CD4-positive, alpha-beta T cell treated with Interleukin-4 for 1 hour (primary cell): ENCODE measurements at regions not wholly inside any gene's neighbourhood (a gene's known extent, or its start where the extent isn't known, plus 50 kb on each side); places are given as distances from the start of the nearest gene placed in this dataset.

Experiments
- DNase-seq, 2 donors: peaks; one replicate each; pipeline ENCODE4 v3.0.0-alpha.2; 2020 to 2022

GRCh38 chr3:145780301-145780700 is 380.7 kb downstream of the PLOD2 start:
- DNase-seq: no peak

- no peak for DNase-seq
These were observed 375.3 kb downstream of the PLOD2 start for GRCh38 chr3:145785668-145786067.

DNA sequence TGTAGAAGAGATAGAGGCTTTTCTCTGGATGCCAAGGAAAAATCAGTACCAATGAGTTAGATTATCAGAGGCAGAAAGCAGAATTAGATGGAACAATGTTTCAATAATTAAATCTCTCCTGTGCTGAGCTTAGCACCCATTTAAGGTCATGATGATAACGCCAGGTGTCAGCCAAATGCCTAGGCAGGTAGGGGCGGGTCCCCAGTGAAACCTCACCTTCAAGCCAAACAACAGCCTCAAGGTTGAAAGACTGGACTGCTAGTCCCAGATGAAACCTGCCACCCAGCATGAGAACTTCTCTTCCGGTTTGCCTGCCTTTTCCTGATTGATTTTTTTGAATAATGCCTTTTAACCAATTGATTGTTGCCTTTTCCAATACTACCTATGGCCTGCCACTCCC is 363.0 kb downstream of the PLOD2 start:
- no peak for DNase-seq

GRCh38 chr3:145798696-145799537 is 362.1 kb downstream of the PLOD2 start:
- DNase-seq: no peak

GRCh38 chr3:145801696-145802095 is 359.3 kb downstream of the PLOD2 start:
- no peak for DNase-seq

GRCh38 chr3:145807990-145808389 is 353.0 kb downstream of the PLOD2 start:
- no peak for DNase-seq

DNA sequence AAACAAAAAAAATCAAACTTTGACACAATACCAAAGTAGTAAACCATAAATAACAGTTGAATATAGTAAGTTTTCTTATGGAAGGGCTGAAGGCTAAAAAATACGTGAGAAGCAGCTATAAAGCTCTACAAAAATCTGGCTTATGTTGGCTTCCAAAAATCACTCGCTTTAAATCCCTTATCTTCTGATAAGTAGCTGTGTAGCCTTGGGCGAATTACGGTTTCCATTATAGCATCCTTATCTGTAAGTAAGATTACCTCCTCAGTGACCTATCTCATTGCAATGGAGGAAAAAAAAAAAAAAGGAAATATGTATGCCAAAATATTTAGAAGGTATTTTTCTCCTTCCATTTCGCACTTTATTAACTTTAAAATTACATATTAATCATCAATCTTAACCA is 348.6 kb downstream of the PLOD2 start:
- no peak for DNase-seq

- DNase-seq: no peak
These were observed 345.1 kb downstream of the PLOD2 start for GRCh38 chr3:145815707-145816413.

GRCh38 chr3:145817870-145818483 is 343.0 kb downstream of the PLOD2 start:
- DNase-seq: no peak

GRCh38 chr3:145820170-145820569 is 340.8 kb downstream of the PLOD2 start:
- no peak for DNase-seq

DNA sequence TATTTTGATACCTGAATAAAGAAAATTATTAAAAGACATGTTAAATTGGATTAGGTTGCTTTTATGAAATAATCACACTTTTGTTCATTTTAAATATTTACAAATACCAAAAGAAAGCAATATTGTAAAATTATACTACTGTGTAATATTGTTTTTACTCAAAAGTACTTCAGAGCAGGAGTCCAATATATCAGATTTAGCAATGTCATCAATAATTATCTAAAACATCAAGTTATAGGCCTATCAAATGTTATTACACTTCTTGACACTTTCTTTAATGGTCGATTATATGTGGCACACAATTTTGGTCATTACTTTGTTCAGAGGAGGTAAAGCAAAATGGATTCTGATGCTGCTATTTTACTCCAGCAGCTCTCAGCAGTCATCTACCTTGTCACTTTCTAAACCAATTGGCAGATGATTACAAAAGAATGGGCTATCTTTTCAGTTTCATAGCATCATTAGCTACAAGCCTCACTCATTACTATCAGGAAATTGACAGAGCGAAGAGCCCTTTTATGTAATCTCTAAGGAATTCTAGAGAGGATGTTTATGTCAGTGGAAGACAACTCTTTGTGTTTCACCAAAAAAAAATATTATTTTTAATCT is 318.6 kb downstream of the PLOD2 start:
- DNase-seq: no peak

- no peak for DNase-seq
These were observed 317.4 kb downstream of the PLOD2 start for GRCh38 chr3:145843561-145843960.

DNA sequence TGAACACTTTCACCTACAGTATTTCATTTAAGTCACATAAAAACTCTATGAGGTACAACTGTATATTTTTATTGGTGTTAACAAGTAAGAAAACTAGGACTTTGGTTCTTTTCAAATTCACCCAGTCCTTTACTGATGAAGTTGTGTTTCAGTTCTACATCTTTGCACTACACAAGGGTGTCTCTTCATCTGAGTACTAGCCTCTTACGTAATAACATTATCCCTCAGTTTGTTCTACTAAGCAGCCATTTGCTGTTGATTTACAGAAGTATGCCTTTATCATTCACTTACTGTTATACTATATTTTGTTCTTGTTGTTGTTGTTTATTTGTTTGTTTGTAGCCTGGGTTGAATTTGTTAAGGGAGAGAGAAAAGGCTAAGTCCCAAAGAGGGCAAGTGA is 311.9 kb downstream of the PLOD2 start:
- DNase-seq: no peak

GRCh38 chr3:145854499-145854898 is 306.5 kb downstream of the PLOD2 start:
- DNase-seq: no peak

- DNase-seq: no peak
These were observed 303.0 kb downstream of the PLOD2 start for GRCh38 chr3:145857956-145858355.

DNA sequence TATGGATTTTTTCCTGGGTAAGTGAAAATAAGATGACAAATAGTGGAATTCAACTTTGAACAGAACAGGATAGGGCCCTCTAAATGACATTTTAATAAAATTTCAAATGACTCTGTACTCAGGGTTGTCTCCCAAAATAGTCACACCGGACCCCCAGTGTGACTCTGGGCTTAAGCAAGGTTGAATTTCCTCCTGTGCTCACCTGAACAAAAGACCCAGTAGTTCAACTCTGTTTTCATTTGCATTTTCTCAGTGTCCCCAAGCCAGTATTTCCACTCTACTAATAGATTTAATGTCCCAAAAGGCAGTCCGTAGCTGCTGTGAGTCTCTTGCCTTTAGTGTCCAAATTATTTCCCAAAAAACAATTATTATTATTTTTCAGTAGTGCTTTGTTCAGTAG is 296.6 kb downstream of the PLOD2 start:
- no peak for DNase-seq

- DNase-seq: no peak
These were observed 295.5 kb downstream of the PLOD2 start for GRCh38 chr3:145865399-145866018.

DNA sequence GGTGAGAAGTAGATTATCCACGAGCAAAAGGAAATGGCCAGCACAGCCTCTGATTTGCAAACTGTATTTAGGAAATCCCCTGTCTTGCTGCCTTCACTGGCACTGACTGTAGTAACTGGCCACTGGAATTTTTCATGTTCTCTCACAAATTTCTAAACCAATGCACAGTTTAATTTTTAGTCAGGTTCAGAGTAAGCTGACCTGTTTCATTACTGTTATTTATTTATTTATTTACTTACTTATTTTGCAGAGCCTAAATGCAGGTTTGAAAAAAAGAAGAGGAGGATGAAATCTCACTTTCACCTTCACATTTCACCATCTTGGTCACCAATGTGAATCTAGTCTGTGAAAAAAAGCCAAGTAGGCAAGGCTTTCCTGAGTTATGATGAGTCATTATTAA is 291.0 kb downstream of the PLOD2 start:
- no peak for DNase-seq

DNA sequence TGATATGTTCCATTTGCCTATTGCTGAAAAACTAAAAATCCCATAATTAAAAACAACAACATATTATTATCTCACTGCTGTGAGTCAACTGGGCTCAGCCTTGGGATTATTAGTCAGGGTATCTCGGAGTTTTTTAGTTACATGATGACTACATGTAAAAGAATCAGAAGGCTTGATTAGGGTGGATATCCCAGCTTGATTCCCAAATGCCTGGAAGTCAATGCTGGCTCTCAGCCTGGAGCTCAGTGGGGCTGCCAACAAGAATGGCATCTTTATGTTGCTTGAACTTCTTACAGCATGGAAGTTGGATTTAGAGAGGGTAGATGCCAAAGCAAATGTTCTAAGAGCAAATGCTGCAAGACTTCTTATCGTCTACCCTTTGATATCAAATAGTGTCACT is 278.5 kb downstream of the PLOD2 start:
- no peak for DNase-seq

GRCh38 chr3:145889730-145890129 is 271.3 kb downstream of the PLOD2 start:
- no peak for DNase-seq

- no peak for DNase-seq
These were observed 268.1 kb downstream of the PLOD2 start for GRCh38 chr3:145892869-145893268.

DNA sequence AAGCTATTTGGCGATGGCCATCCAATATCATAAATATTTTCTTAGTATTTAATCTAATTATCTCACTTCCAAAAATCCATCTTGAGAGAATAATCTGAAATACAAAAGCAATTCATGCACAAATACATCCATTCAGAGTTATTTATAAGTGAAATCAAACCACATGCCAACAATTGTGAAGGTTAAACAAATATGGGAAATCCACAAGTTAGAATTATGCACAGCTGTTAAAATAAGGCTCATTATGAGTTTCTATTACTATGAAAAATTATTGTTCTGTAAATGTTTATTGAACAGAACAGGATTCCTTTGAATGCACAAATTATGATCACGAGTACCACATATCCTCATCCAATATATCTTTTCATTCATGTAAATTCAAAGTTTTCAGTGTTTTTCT is 267.7 kb downstream of the PLOD2 start:
- DNase-seq: no peak

GRCh38 chr3:145898487-145898886 is 262.5 kb downstream of the PLOD2 start:
- no peak for DNase-seq
